OCI-LY3 (cell line): ENCODE measurements at regions not wholly inside any gene's neighbourhood (a gene's known extent, or its start where the extent isn't known, plus 50 kb on each side); places are given as distances from the start of the nearest gene placed in this dataset.

ENCODE experiments used
- EZH2phosphoT487 ChIP-seq: fragments of 200-600 bp; shearing (Covaris generic); IDR thresholded peaks from 2 replicates; pipeline ENCODE4 v1.6.1; 2018; ENCODE audit warnings: antibody characterized with exemption, mixed run types, low read depth
- TF ChIP-seq, protein P1 (sequence below): fragments of 200-600, 300-600 bp; sonication (generic); IDR thresholded peaks from 2 replicates; pipeline ENCODE4 v1.5.1; 2014; ENCODE audit warnings: antibody characterized with exemption, low read length, low read depth

- TF ChIP-seq, protein P1, sequence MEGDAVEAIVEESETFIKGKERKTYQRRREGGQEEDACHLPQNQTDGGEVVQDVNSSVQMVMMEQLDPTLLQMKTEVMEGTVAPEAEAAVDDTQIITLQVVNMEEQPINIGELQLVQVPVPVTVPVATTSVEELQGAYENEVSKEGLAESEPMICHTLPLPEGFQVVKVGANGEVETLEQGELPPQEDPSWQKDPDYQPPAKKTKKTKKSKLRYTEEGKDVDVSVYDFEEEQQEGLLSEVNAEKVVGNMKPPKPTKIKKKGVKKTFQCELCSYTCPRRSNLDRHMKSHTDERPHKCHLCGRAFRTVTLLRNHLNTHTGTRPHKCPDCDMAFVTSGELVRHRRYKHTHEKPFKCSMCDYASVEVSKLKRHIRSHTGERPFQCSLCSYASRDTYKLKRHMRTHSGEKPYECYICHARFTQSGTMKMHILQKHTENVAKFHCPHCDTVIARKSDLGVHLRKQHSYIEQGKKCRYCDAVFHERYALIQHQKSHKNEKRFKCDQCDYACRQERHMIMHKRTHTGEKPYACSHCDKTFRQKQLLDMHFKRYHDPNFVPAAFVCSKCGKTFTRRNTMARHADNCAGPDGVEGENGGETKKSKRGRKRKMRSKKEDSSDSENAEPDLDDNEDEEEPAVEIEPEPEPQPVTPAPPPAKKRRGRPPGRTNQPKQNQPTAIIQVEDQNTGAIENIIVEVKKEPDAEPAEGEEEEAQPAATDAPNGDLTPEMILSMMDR, result no peak
- no peak for TF ChIP-seq EZH2phosphoT487
Observed at GRCh38 chr16:62089715-62090114, 53.5 kb upstream of the CDH8 start.
